Upper lobe of left lung (tissue), 4 donors: ENCODE measurements at regions not wholly inside any gene's neighbourhood (a gene's known extent, or its start where the extent isn't known, plus 50 kb on each side); places are given as distances from the start of the nearest gene placed in this dataset.

Experiments used
- POLR2A ChIP-seq, 4 donors: fragments of 450-650 bp; IDR thresholded peaks; one replicate each; pipeline ENCODE4 v1.5.1; 2016 to 2017; ENCODE audit warnings: antibody characterized with exemption in 4 of 4, mild to moderate bottlenecking in 2 of 4
- POLR2AphosphoS5 ChIP-seq, 2 donors: sonication (generic); formaldehyde crosslinking; IDR thresholded peaks; one replicate each; pipeline ENCODE4 v1.5.1; 2017; ENCODE audit warnings: antibody characterized with exemption in 2 of 2
- TF ChIP-seq, protein P1 (sequence below), 6 experiments: fragments of 450-650 bp in 4 of 6; fragments of 200-600 bp in 2 of 6; sonication (generic) in 2 of 6; IDR thresholded peaks; one replicate each; pipeline ENCODE4 v1.5.1; 2016 to 2019; ENCODE audit warnings: antibody characterized with exemption in 6 of 6

DNA sequence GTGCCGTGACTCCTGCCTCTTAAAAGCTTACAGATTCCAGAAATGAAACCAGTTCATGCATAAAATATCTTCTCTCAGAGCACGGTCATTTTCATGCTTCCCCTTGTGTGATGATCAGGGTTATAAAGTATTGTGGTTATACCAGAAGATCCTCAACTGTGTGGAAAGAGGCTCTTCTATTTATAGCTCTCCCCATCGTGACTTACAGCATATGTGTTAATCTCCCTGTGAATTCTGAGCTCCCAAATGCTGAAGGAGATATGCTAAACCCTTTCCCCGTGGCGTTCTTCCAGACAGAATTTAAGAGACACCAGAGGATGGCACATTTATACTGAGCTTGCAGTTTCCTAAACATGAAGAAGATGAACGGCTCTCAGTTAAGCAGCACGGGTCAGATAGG lies 158.8 kb downstream of the CDH26 start:
- TF ChIP-seq, protein P1, sequence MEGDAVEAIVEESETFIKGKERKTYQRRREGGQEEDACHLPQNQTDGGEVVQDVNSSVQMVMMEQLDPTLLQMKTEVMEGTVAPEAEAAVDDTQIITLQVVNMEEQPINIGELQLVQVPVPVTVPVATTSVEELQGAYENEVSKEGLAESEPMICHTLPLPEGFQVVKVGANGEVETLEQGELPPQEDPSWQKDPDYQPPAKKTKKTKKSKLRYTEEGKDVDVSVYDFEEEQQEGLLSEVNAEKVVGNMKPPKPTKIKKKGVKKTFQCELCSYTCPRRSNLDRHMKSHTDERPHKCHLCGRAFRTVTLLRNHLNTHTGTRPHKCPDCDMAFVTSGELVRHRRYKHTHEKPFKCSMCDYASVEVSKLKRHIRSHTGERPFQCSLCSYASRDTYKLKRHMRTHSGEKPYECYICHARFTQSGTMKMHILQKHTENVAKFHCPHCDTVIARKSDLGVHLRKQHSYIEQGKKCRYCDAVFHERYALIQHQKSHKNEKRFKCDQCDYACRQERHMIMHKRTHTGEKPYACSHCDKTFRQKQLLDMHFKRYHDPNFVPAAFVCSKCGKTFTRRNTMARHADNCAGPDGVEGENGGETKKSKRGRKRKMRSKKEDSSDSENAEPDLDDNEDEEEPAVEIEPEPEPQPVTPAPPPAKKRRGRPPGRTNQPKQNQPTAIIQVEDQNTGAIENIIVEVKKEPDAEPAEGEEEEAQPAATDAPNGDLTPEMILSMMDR (IDR thresholded peaks at IDR 0.05): no peak
- TF ChIP-seq POLR2A (IDR thresholded peaks at IDR 0.05) (no peak), POLR2AphosphoS5 (IDR thresholded peaks at IDR 0.05) (no peak)
